ENCODE measurements at regions not wholly inside any gene's neighbourhood (a gene's known extent, or its start where the extent isn't known, plus 50 kb on each side); places are given as distances from the start of the nearest gene placed in this dataset.

- TF ChIP-seq, protein P1, sequence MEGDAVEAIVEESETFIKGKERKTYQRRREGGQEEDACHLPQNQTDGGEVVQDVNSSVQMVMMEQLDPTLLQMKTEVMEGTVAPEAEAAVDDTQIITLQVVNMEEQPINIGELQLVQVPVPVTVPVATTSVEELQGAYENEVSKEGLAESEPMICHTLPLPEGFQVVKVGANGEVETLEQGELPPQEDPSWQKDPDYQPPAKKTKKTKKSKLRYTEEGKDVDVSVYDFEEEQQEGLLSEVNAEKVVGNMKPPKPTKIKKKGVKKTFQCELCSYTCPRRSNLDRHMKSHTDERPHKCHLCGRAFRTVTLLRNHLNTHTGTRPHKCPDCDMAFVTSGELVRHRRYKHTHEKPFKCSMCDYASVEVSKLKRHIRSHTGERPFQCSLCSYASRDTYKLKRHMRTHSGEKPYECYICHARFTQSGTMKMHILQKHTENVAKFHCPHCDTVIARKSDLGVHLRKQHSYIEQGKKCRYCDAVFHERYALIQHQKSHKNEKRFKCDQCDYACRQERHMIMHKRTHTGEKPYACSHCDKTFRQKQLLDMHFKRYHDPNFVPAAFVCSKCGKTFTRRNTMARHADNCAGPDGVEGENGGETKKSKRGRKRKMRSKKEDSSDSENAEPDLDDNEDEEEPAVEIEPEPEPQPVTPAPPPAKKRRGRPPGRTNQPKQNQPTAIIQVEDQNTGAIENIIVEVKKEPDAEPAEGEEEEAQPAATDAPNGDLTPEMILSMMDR (IDR thresholded peaks at IDR 0.05; ENCODE audit: poor library complexity, severe bottlenecking): no peak
- TF ChIP-seq TAF1 (IDR thresholded peaks at IDR 0.05; ENCODE audit: low read depth): no peak
- no peak for TF ChIP-seq EZH2 (IDR thresholded peaks at IDR 0.05; ENCODE audit: borderline replicate concordance, insufficient read depth, low read length, poor library complexity, severe bottlenecking)
- no peak for TF ChIP-seq SMC3 (conservative IDR thresholded peaks at IDR 0.05; ENCODE audit: poor library complexity)
- no peak for TF ChIP-seq RAD21 (conservative IDR thresholded peaks at IDR 0.05)
- no peak for TF ChIP-seq REST (IDR thresholded peaks at IDR 0.05; ENCODE audit: borderline replicate concordance)
- no peak for TF ChIP-seq EP300 (conservative IDR thresholded peaks at IDR 0.05; ENCODE audit: poor library complexity, severe bottlenecking)
- TF ChIP-seq MXI1 (conservative IDR thresholded peaks at IDR 0.05; ENCODE audit: poor library complexity, severe bottlenecking): no peak
- TF ChIP-seq POLR2AphosphoS5 (IDR thresholded peaks at IDR 0.05): no peak
- no peak overlapping the region for H2AFZ ChIP-seq (ENCODE audit: low read depth, low read length)
- no peaks in the 10 kb centered on the region for H3K79me2 ChIP-seq (replicated peaks; ENCODE audit: insufficient read depth, low read length)
- no peak overlapping the region for H3K9ac ChIP-seq (ENCODE audit: low read length)
- no peaks in the 10 kb centered on the region for H3K9me3 ChIP-seq (ENCODE audit: low read length)
- no peaks in the 10 kb centered on the region for H3K27me3 ChIP-seq (ENCODE audit: insufficient read depth, low read depth, low read length)
- no peak overlapping the region for H3K4me2 ChIP-seq (ENCODE audit: low read length)
- no peaks in the 10 kb centered on the region for H3K36me3 ChIP-seq (ENCODE audit: insufficient read depth, low read length)
- no peaks in the 10 kb centered on the region for H3K9me2 ChIP-seq (ENCODE audit: insufficient read depth, low read length)
- no peaks in the 10 kb centered on the region for H3F3A ChIP-seq (ENCODE audit: insufficient read depth, low read length, poor library complexity, severe bottlenecking)
- no peak overlapping the region for H3K27ac ChIP-seq (ENCODE audit: low read length)
- no peaks in the 10 kb centered on the region for H4K20me1 ChIP-seq (ENCODE audit: insufficient read depth)
- H3K4me3 ChIP-seq (ENCODE audit: low read length): no peak overlapping the region
These were observed 496.5 kb upstream of the ATP2B1 start for GRCh38 chr12:90205165-90205564.

GRCh38 chr12:90203556-90203955 is 494.9 kb upstream of the ATP2B1 start:
- no peaks in the 10 kb centered on the region for H3K9me3 ChIP-seq (ENCODE audit: low read length)
- H3K4me3 ChIP-seq (ENCODE audit: low read length): no peak overlapping the region
- no peak overlapping the region for H3K27ac ChIP-seq (ENCODE audit: low read length)
- no peaks in the 10 kb centered on the region for H3K36me3 ChIP-seq (ENCODE audit: insufficient read depth, low read length)
- H3K4me2 ChIP-seq (ENCODE audit: low read length): no peak overlapping the region
- no peak overlapping the region for H2AFZ ChIP-seq (ENCODE audit: low read depth, low read length)
- no peak overlapping the region for H3K9ac ChIP-seq (ENCODE audit: low read length)
- no peaks in the 10 kb centered on the region for H3K27me3 ChIP-seq (ENCODE audit: insufficient read depth, low read depth, low read length)
- H3K79me2 ChIP-seq (replicated peaks; ENCODE audit: insufficient read depth, low read length): no peaks in the 10 kb centered on the region
- TF ChIP-seq RAD21 (conservative IDR thresholded peaks at IDR 0.05) (no peak), TAF1 (IDR thresholded peaks at IDR 0.05; ENCODE audit: low read depth) (no peak), REST (IDR thresholded peaks at IDR 0.05; ENCODE audit: borderline replicate concordance) (no peak)
- TF ChIP-seq, protein P1 (IDR thresholded peaks at IDR 0.05; ENCODE audit: poor library complexity, severe bottlenecking): no peak
- no peaks in the 10 kb centered on the region for H3F3A ChIP-seq (ENCODE audit: insufficient read depth, low read length, poor library complexity, severe bottlenecking)
- no peaks in the 10 kb centered on the region for H3K9me2 ChIP-seq (ENCODE audit: insufficient read depth, low read length)
- H4K20me1 ChIP-seq (ENCODE audit: insufficient read depth): no peaks in the 10 kb centered on the region

All from neural cell (in vitro differentiated cells).